ENCODE measurements at regions not wholly inside any gene's neighbourhood (a gene's known extent, or its start where the extent isn't known, plus 50 kb on each side); places are given as distances from the start of the nearest gene placed in this dataset.

GRCh38 chr3:67781218-67781617 lies 126.8 kb upstream of the SUCLG2 start:
- intact Hi-C loops (cut with micrococcal nuclease): no loop called here
- CTCF ChIA-PET: interaction anchor here (1.1 to 1.5 kb wide), 2 partner anchors 9 to 12 kb away, joined by 3 to 4 read pairs; no protein-coding TSS in a partner anchor
- Histone ChIP-seq H4K20me1 (replicated peaks; ENCODE audit: control insufficient read depth, extremely low read depth, insufficient read depth, low read length) (no peaks in the 10 kb centered on the region), H3K79me2 (ENCODE audit: control insufficient read depth, insufficient read depth, low read length) (no peaks in the 10 kb centered on the region), H3K27me3 (ENCODE audit: control insufficient read depth in 2 of 2, insufficient read depth in 2 of 2, low read length in 2 of 2) (no peaks in the 10 kb centered on the region), H3K36me3 (ENCODE audit: control insufficient read depth in 2 of 2, extremely low read depth in 1 of 2, insufficient read depth in 2 of 2, low read length in 2 of 2) (no peaks in the 10 kb centered on the region), H3K4me3 (replicated peaks in 1 of 3; ENCODE audit: insufficient read depth in 1 of 3, low read depth in 1 of 3, low read length in 3 of 3) (no peak overlapping the region), H3K4me1 (ENCODE audit: control insufficient read depth, extremely low read depth, insufficient read depth, low read length) (no peaks in the 10 kb centered on the region), H3K4me2 (ENCODE audit: insufficient read depth, low read length) (no peak overlapping the region), H3K9me1 (replicated peaks; ENCODE audit: control insufficient read depth, extremely low read depth, insufficient read depth, low read length) (no peaks in the 10 kb centered on the region), H3K9ac (replicated peaks; ENCODE audit: extremely low read depth, insufficient read depth, low read length) (no peak overlapping the region), H3K9me3 (replicated peaks; ENCODE audit: control insufficient read depth, insufficient read depth, low read length) (no peaks in the 10 kb centered on the region), H3K27ac (ENCODE audit: insufficient read depth, low read depth, low read length) (no peak overlapping the region), H2AFZ (ENCODE audit: low read depth, low read length) (no peak overlapping the region)
- dilution Hi-C loops (cut with MboI; ENCODE audit: extremely low pct_ligation_motif_present, low sequenced_read_pairs): no loop called here
- no peak for TF ChIP-seq POLR2A (IDR thresholded peaks at IDR 0.05; ENCODE audit: low read depth, low read length)
- TF ChIP-seq FOS (IDR thresholded peaks at IDR 0.05; ENCODE audit: borderline replicate concordance, insufficient read depth, low read length): no peak
- no peak for TF ChIP-seq GATA2 (IDR thresholded peaks at IDR 0.05; ENCODE audit: insufficient read depth, insufficient read length, low read depth, low read length)
- TF ChIP-seq MYC (IDR thresholded peaks at IDR 0.05; ENCODE audit: low read depth, low read length): no peak
- no peak for TF ChIP-seq EZH2 (IDR thresholded peaks at IDR 0.05; ENCODE audit: borderline replicate concordance, low read depth, low read length, severe bottlenecking)
- no peak for TF ChIP-seq CTCF (IDR thresholded peaks at IDR 0.05; ENCODE audit: extremely low read depth in 1 of 2, insufficient read depth in 1 of 2, low read depth in 1 of 2, low read length in 2 of 2)
- TF ChIP-seq POLR2AphosphoS5 (IDR thresholded peaks at IDR 0.05; ENCODE audit: insufficient read depth, low read depth, low read length): no peak
- TF ChIP-seq JUN (IDR thresholded peaks at IDR 0.05; ENCODE audit: borderline replicate concordance, insufficient read depth, insufficient read length, low read depth): no peak
- TF ChIP-seq MAX (IDR thresholded peaks at IDR 0.05; ENCODE audit: insufficient read depth, insufficient read length): no peak
- no TSS peak for BruUV-seq (replicated peaks)
- POLR2A ChIA-PET: no interaction called here
- DNase-seq (ENCODE audit: low read depth, low spot score) (no peak), FAIRE-seq (no peak)

All from endothelial cell of umbilical vein (primary cell).